NCI-H526 (cell line): ENCODE measurements at regions not wholly inside any gene's neighbourhood (a gene's known extent, or its start where the extent isn't known, plus 50 kb on each side); places are given as distances from the start of the nearest gene placed in this dataset.
"Not testable (repeated sequence)": the region's sequence is repeated elsewhere in the genome, so short reads cannot be mapped to it uniquely, and the experiment has no call there.

ENCODE experiments used
- DNase-seq, 2 experiments: peaks; one replicate each; lab custom pipeline; 2025; lab: John Stamatoyannopoulos, UW

DNA sequence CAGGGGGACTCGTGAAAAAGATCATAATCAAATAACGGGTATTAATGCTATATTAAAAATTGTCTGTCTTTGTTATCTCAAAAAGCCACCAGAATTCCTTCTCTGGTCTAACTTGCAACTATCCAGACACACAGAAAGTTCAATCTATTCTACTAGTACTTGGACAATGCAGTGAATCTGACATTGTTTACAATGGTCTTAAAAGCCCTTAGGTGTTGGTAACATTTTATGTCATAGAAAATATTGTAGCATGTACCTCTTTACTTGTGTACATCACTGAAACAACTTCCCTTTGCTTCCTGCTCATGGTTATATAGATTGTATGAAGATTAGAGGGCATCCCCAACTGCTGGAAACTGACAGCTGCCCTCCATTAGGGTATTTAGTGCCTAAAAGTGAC, 71.1 kb upstream of the PPP3CA start:
- DNase-seq: no peak

DNA sequence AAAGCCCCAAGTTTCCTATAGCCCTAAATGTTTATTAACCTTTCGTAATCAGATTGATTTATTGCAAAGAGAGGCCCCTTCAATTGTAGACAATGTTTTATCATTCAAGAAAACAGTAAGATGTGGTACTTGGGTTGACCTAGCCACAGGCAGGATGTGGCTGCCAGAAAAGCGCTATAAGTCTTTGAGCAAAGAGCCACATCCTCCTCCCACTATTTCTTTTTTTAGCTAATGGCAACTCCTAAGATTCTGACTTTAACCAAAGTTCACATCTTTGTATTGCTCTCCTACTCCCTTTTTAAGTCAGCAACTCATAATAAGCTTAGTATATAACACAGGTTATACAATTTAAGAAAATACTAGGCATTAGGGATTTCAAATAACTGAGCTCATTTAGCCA, 70.7 kb upstream of the PPP3CA start:
- DNase-seq: no peak

DNA sequence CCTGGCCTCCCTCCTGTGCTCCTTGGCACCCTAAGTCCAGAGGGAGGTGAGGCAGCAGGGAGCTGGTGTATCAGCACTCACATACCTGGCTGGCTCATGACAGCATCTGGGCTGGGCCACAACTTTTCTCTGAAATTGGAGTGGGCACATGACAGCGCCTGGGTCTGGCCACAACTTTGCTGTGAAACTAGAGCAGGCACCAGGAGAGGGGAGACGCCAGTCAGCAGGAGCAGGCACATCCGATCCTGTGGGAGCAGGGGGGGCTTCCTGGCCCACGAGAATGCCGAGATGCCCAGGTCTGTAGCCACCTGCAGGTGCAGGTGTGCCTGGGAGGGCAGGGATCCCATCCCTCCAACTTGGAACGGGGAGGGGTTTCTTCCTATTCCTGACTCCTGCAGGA, 69.7 kb upstream of the PPP3CA start:
- DNase-seq: no peak

DNA sequence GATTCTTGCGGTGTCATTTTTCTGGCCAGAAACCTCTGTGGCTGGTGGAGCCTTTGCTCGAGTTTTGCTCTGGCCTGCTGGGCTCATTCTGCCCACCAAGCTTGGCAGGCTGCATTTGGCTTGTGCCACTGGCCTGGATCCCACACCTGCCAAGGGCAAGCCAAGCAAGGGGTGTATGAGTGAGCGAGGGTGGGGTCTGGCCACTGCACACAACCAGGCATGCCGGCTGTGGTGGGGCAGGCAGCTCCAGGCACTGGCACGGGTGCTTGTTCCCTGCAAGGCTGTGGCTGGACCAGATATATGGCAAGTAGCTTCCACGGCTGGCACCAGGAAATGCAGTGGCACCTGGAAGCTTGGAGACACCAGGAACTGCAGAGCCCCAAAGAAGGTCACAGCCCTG, 68.6 kb upstream of the PPP3CA start:
- DNase-seq: no peak

GRCh38 chr4:101414496-101414895, 67.2 kb upstream of the PPP3CA start:
- DNase-seq: no peak

GRCh38 chr4:101411926-101412325, 64.6 kb upstream of the PPP3CA start:
- DNase-seq: no peak

DNA sequence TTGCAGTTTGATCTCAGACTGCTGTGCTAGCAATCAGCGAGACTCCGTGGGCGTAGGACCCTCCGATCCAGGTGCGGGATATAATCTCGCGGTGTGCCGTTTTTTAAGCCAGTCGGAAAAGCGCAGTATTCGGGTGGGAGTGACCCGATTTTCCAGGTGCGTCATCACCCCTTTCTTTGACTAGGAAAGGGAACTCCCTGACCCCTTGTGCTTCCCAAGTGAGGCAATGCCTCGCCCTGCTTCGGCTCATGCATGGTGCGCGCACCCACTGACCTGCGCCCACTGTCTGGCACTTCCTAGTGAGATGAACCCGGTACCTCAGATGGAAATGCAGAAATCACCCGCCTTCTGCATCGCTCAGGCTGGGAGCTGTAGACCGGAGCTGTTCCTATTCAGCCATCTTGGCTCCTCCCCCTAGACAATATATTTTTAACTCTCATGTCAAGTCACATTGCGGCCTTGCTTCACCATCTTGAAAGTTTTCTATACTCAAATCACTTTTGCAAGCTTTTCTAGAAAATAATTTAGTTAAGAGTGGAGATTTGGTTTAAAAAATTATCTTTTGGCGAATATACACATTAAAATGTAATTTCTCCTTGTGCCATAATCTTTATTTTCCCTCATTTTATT, 64.1 kb upstream of the PPP3CA start:
- DNase-seq: not testable (repeated sequence)

- no peak for DNase-seq
Measured at GRCh38 chr4:101400096-101400495, 52.8 kb upstream of the PPP3CA start.

DNA sequence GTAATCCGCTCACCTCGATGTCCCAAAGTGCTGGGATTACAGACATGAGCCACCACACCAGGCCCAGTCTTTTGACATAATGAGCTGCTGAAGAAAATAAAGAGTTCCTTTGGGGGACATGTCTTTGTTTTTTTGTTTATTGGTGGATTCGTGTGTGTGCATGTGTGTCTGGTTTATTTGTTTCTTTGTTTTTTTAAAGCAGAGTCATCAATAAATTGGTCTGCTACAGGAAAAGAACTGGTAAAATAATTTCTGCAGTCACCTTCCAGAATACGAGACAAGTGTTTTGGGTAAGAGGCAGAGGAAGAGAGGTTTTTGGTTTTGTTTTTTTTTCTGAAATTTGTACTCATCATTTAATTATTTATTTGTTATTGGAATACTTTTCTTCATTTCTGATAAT, 51.5 kb upstream of the PPP3CA start:
- no peak for DNase-seq
